ENCODE measurements at regions not wholly inside any gene's neighbourhood (a gene's known extent, or its start where the extent isn't known, plus 50 kb on each side); places are given as distances from the start of the nearest gene placed in this dataset.

DNA sequence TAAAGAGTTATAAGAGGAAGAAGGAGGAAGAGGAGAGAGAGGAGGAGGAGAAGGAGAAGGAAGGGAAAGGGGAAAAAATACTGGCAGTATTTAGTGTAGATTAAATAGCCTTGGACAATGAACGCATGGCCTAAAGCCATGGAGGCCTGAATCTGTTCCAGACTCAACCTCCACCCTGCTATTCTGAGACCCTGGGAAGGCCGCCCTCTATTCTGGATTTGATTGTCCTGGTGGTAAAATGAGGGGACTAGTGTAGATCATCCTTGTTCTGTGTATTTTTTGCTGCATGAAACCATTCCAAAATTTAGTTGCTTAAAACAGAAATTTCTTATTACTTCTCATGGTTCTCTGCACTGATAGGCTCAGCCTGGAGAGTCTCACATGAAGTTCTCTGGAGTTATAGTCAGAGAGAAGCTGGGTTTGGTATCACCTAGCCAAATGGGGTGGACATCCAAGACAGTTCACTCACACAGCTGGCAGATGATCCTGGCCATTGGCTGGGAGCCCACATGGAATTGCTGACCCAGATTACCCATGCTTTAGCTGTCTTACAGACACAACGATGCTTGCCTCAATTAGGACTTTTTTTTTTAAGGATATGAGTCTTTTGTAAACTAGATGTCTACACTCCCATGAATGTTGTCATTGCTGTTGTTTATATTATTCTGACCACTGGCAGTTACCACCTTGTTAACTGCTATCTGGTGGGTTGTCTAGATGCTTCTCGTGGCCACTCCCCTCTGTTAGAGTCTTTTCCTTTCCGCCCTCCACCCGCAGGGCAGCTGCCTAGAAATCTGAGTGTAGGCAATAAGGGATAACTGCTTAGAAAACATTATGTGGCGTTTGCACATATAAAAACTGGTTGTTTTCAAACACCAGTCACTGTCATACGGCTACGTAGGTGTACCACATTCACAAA is 149.9 kb downstream of the SST start:
- dilution Hi-C loops (cut with MboI; ENCODE audit: extremely low pct_ligation_motif_present, low sequenced_read_pairs), result no loop called here
- no peak for TF ChIP-seq JUN (IDR thresholded peaks at IDR 0.05; ENCODE audit: borderline replicate concordance, insufficient read depth, insufficient read length, low read depth)
- TF ChIP-seq MYC (IDR thresholded peaks at IDR 0.05; ENCODE audit: low read depth, low read length), result no peak
- no peak for TF ChIP-seq CTCF (IDR thresholded peaks at IDR 0.05; ENCODE audit: extremely low read depth in 1 of 2, insufficient read depth in 1 of 2, low read depth in 1 of 2, low read length in 2 of 2)
- TF ChIP-seq EZH2 (IDR thresholded peaks at IDR 0.05; ENCODE audit: borderline replicate concordance, low read depth, low read length, severe bottlenecking), result no peak
- TF ChIP-seq FOS (IDR thresholded peaks at IDR 0.05; ENCODE audit: borderline replicate concordance, insufficient read depth, low read length), result no peak
- no peak for TF ChIP-seq POLR2A (IDR thresholded peaks at IDR 0.05; ENCODE audit: low read depth, low read length)
- no peak for TF ChIP-seq GATA2 (IDR thresholded peaks at IDR 0.05; ENCODE audit: insufficient read depth, insufficient read length, low read depth, low read length)
- no peak for TF ChIP-seq MAX (IDR thresholded peaks at IDR 0.05; ENCODE audit: insufficient read depth, insufficient read length)
- TF ChIP-seq POLR2AphosphoS5 (IDR thresholded peaks at IDR 0.05; ENCODE audit: insufficient read depth, low read depth, low read length), result no peak

More for the DNA sequence above, 149.9 kb downstream of the SST start:
- no peaks in the 10 kb centered on the region for H3K36me3 ChIP-seq (ENCODE audit: control insufficient read depth in 2 of 2, extremely low read depth in 1 of 2, insufficient read depth in 2 of 2, low read length in 2 of 2)
- no peaks in the 10 kb centered on the region for H3K27me3 ChIP-seq (ENCODE audit: control insufficient read depth in 2 of 2, insufficient read depth in 2 of 2, low read length in 2 of 2)
- BruUV-seq (replicated peaks), result no TSS peak
- H3K4me2 ChIP-seq (ENCODE audit: insufficient read depth, low read length), result no peak overlapping the region
- no peaks in the 10 kb centered on the region for H3K79me2 ChIP-seq (ENCODE audit: control insufficient read depth, insufficient read depth, low read length)
- ChIA-PET POLR2A (no interaction called here), CTCF (no interaction called here)
- DNase-seq (ENCODE audit: low read depth, low spot score), result no peak
- no peaks in the 10 kb centered on the region for H3K9me1 ChIP-seq (replicated peaks; ENCODE audit: control insufficient read depth, extremely low read depth, insufficient read depth, low read length)
- H3K4me1 ChIP-seq (ENCODE audit: control insufficient read depth, extremely low read depth, insufficient read depth, low read length), result no peaks in the 10 kb centered on the region
- FAIRE-seq, result no peak
- no peak overlapping the region for H3K4me3 ChIP-seq (replicated peaks in 1 of 3; ENCODE audit: insufficient read depth in 1 of 3, low read depth in 1 of 3, low read length in 3 of 3)
- H3K9ac ChIP-seq (replicated peaks; ENCODE audit: extremely low read depth, insufficient read depth, low read length), result no peak overlapping the region
- no peaks in the 10 kb centered on the region for H4K20me1 ChIP-seq (replicated peaks; ENCODE audit: control insufficient read depth, extremely low read depth, insufficient read depth, low read length)
- no peak overlapping the region for H3K27ac ChIP-seq (ENCODE audit: insufficient read depth, low read depth, low read length)
- no peak overlapping the region for H2AFZ ChIP-seq (ENCODE audit: low read depth, low read length)
- H3K9me3 ChIP-seq (replicated peaks; ENCODE audit: control insufficient read depth, insufficient read depth, low read length), result no peaks in the 10 kb centered on the region
- intact Hi-C loops (cut with micrococcal nuclease), result no loop called here
